H1 (cell line): ENCODE measurements at regions not wholly inside any gene's neighbourhood (a gene's known extent, or its start where the extent isn't known, plus 50 kb on each side); places are given as distances from the start of the nearest gene placed in this dataset.
A peak's percentile ranks its signal among the peaks of the same experiment; 100 is the strongest.

Experiments used
- CTCF ChIA-PET: fragments of 300-600 bp; sonication (Branson Sonifier 250); formaldehyde crosslinking; loops from one replicate; lab custom pipeline; 2021; ENCODE audit not compliant: partially characterized antibody; lab: Charles Lee
- POLR2A ChIA-PET: fragments of 300-600 bp; sonication (Branson Sonifier 250); formaldehyde crosslinking; loops from one replicate; lab custom pipeline; 2021; ENCODE audit warnings: inconsistent platforms; ENCODE audit not compliant: partially characterized antibody; lab: Charles Lee
- DNase-seq, 2 experiments: peaks; one replicate each; pipeline versions ENCODE4 v3.0.0 to v3.0.0-alpha.2; 2010 to 2022; ENCODE audit warnings: low spot score in 2 of 2, low read depth in 1 of 2, mixed read lengths in 1 of 2
- FAIRE-seq: peaks from 2 replicates; lab custom pipeline; 2011; peaks lifted over from hg19 to GRCh38; lab: Jason Lieb, UNC
- H2AFZ ChIP-seq: 2 replicates; pipeline ENCODE4 v1.8.1; 2012; ENCODE audit warnings: low read length, inconsistent platforms
- H2AK5ac ChIP-seq: 2 replicates; pipeline ENCODE4 v1.6.1; 2013; ENCODE audit warnings: low read depth, low read length
- H2BK120ac ChIP-seq: replicated peaks from 2 replicates; pipeline ENCODE3; 2013; ENCODE audit warnings: low read depth, low read length, inconsistent platforms
- H2BK12ac ChIP-seq: 2 replicates; pipeline ENCODE4 v1.6.1; 2013; ENCODE audit warnings: low read depth, low read length
- H2BK15ac ChIP-seq: 2 replicates; pipeline ENCODE4 v1.6.1; 2013; ENCODE audit warnings: low read length
- H2BK20ac ChIP-seq: 2 replicates; pipeline ENCODE4 v1.6.1; 2013; ENCODE audit warnings: low read length
- H2BK5ac ChIP-seq: 2 replicates; pipeline ENCODE4 v1.6.1; 2013; ENCODE audit warnings: low read depth, low read length
- H3K14ac ChIP-seq: 2 replicates; pipeline ENCODE4 v1.6.1; 2013; ENCODE audit warnings: inconsistent platforms; ENCODE audit not compliant: insufficient read length
- H3K18ac ChIP-seq: 2 replicates; pipeline ENCODE4 v1.6.1; 2013; ENCODE audit warnings: low read length; ENCODE audit errors: extremely low read depth
- H3K23ac ChIP-seq: 2 replicates; pipeline ENCODE4 v1.6.1; 2013; ENCODE audit warnings: inconsistent platforms; ENCODE audit not compliant: insufficient read length
- H3K23me2 ChIP-seq: 2 replicates; pipeline ENCODE4 v1.6.1; 2013; ENCODE audit warnings: low read depth, low read length
- H3K27ac ChIP-seq: 2 replicates; pipeline ENCODE4 v1.6.1; 2011; ENCODE audit warnings: low read depth, low read length, inconsistent platforms
- H3K27me3 ChIP-seq, 4 experiments: replicated peaks in 1 of 4; 1 replicate in 1 of 4; 2 replicates in 3 of 4; pipeline versions ENCODE4 v1.6.1 to v1.8.1; 2011 to 2013; ENCODE audit warnings: low read length in 3 of 4, mild to moderate bottlenecking in 3 of 4, inconsistent platforms in 2 of 4, mixed read lengths in 2 of 4, moderate library complexity in 1 of 4; ENCODE audit not compliant: control insufficient read depth in 3 of 4, insufficient read depth in 3 of 4; ENCODE audit errors: extremely low read depth in 1 of 4
- H3K36me3 ChIP-seq, 4 experiments: 2 replicates each; pipeline versions ENCODE4 v1.6.1 to v1.8.1; 2011 to 2013; ENCODE audit warnings: mild to moderate bottlenecking in 4 of 4, low read length in 3 of 4, moderate library complexity in 2 of 4, control low read depth in 1 of 4, inconsistent platforms in 1 of 4; ENCODE audit not compliant: insufficient read depth in 4 of 4, control insufficient read depth in 2 of 4
- H3K4ac ChIP-seq: replicated peaks from 2 replicates; pipeline ENCODE3; 2013; ENCODE audit warnings: low read length, low read depth, mixed read lengths, inconsistent platforms; ENCODE audit not compliant: insufficient read length
- H3K4me1 ChIP-seq, 4 experiments: replicated peaks in 1 of 4; 1 replicate in 1 of 4; 2 replicates in 3 of 4; pipeline versions ENCODE4 v1.6.1 to v1.8.1; 2011 to 2013; ENCODE audit warnings: low read length in 3 of 4, inconsistent platforms in 2 of 4, mixed read lengths in 1 of 4; ENCODE audit not compliant: insufficient read depth in 4 of 4, control insufficient read depth in 3 of 4
- H3K4me2 ChIP-seq, 2 experiments: 2 replicates each; pipeline versions ENCODE4 v1.6.1 to v1.8.1; 2011 to 2013; ENCODE audit warnings: low read depth in 2 of 2, low read length in 2 of 2, control low read depth in 1 of 2, inconsistent platforms in 1 of 2, mild to moderate bottlenecking in 1 of 2; ENCODE audit not compliant: insufficient read depth in 1 of 2
- H3K4me3 ChIP-seq, 4 experiments: fragments of 200-600, 300-600 bp in 1 of 4; sonication (generic), shearing (Covaris generic), sonication (Bioruptor Twin) in 1 of 4; 2 replicates each; pipeline versions ENCODE4 v1.5.1 to v1.8.1; 2011 to 2016; ENCODE audit warnings: low read length in 4 of 4, low read depth in 3 of 4, control low read depth in 2 of 4, inconsistent platforms in 2 of 4, mild to moderate bottlenecking in 2 of 4, mixed read lengths in 1 of 4, moderate library complexity in 1 of 4; ENCODE audit not compliant: insufficient read depth in 2 of 4; ENCODE audit errors: extremely low read depth in 1 of 4
- H3K56ac ChIP-seq: replicated peaks from 2 replicates; pipeline ENCODE3; 2013; ENCODE audit warnings: low read depth, mild to moderate bottlenecking, mixed read lengths, low read length, inconsistent platforms; ENCODE audit not compliant: insufficient read length
- H3K79me1 ChIP-seq: 2 replicates; pipeline ENCODE4 v1.6.1; 2013; ENCODE audit warnings: low read depth, low read length, control low read depth
- H3K79me2 ChIP-seq, 2 experiments: 2 replicates each; pipeline versions ENCODE4 v1.6.1 to v1.8.1; 2012 to 2013; ENCODE audit warnings: low read length in 2 of 2, mild to moderate bottlenecking in 2 of 2, inconsistent platforms in 1 of 2; ENCODE audit not compliant: insufficient read depth in 2 of 2, control insufficient read depth in 1 of 2
- H3K9ac ChIP-seq, 4 experiments: replicated peaks in 1 of 4; 1 replicate in 1 of 4; 2 replicates in 3 of 4; pipeline versions ENCODE4 v1.6.1 to v1.8.1; 2011 to 2013; ENCODE audit warnings: low read depth in 3 of 4, low read length in 3 of 4, control low read depth in 2 of 4, mild to moderate bottlenecking in 2 of 4, moderate library complexity in 2 of 4, inconsistent platforms in 1 of 4; ENCODE audit errors: extremely low read depth in 1 of 4
- H3K9me3 ChIP-seq, 2 experiments: 2 replicates each; pipeline versions ENCODE4 v1.6.1 to v1.8.1; 2012 to 2013; ENCODE audit warnings: mild to moderate bottlenecking in 2 of 2, moderate library complexity in 2 of 2, control low read depth in 1 of 2, inconsistent platforms in 1 of 2, low read depth in 1 of 2, low read length in 1 of 2, mixed read lengths in 1 of 2; ENCODE audit not compliant: insufficient read depth in 2 of 2
- H4K20me1 ChIP-seq, 2 experiments: replicated peaks in 1 of 2; 2 replicates each; pipeline versions ENCODE3 to v1.8.1; 2011 to 2013; ENCODE audit warnings: inconsistent platforms in 2 of 2, low read length in 2 of 2, mild to moderate bottlenecking in 1 of 2; ENCODE audit not compliant: insufficient read depth in 2 of 2, control insufficient read depth in 1 of 2
- H4K5ac ChIP-seq: 2 replicates; pipeline ENCODE4 v1.6.1; 2013; ENCODE audit warnings: low read length, low read depth, mixed read lengths, inconsistent platforms; ENCODE audit not compliant: insufficient read length
- H4K8ac ChIP-seq: 2 replicates; pipeline ENCODE4 v1.8.0; 2013; ENCODE audit warnings: mild to moderate bottlenecking, moderate library complexity, low read length, inconsistent platforms; ENCODE audit not compliant: insufficient read depth; ENCODE audit errors: extremely low read depth
- H4K91ac ChIP-seq: replicated peaks from 2 replicates; pipeline ENCODE3; 2013; ENCODE audit warnings: low read length, mixed read lengths, inconsistent platforms; ENCODE audit not compliant: insufficient read length
- ATF3 ChIP-seq: IDR thresholded peaks from 2 replicates; pipeline ENCODE4 v1.6.1; 2011; ENCODE audit warnings: low read depth, mild to moderate bottlenecking, low read length; ENCODE audit not compliant: insufficient read depth
- CTCF ChIP-seq, 3 experiments: IDR thresholded peaks; 1 replicate in 2 of 3; 2 replicates in 1 of 3; pipeline versions ENCODE4 v1.5.1 to v1.6.1; 2011; ENCODE audit warnings: low read length in 3 of 3, mild to moderate bottlenecking in 3 of 3, inconsistent platforms in 2 of 3, low read depth in 1 of 3, moderate library complexity in 1 of 3; ENCODE audit not compliant: insufficient read depth in 1 of 3; ENCODE audit errors: control extremely low read depth in 1 of 3
- HDAC2 ChIP-seq, 2 experiments: fragments of 300-600 bp in 1 of 2; sonication (generic) in 1 of 2; IDR thresholded peaks; 2 replicates each; pipeline ENCODE4 v1.6.1; 2011 to 2012; ENCODE audit warnings: low read depth in 2 of 2, low read length in 2 of 2, mild to moderate bottlenecking in 2 of 2, moderate library complexity in 2 of 2, borderline replicate concordance in 1 of 2, inconsistent platforms in 1 of 2
- KDM4A ChIP-seq: IDR thresholded peaks from one replicate; pipeline ENCODE4 v1.7.1; 2012; ENCODE audit warnings: low read depth, mild to moderate bottlenecking, moderate library complexity, low read length, inconsistent platforms; ENCODE audit not compliant: severe bottlenecking
- MAX ChIP-seq: IDR thresholded peaks from 2 replicates; pipeline ENCODE4 v1.6.1; 2012; ENCODE audit warnings: inconsistent platforms
- NANOG ChIP-seq: IDR thresholded peaks from 2 replicates; pipeline ENCODE4 v1.6.1; 2011; ENCODE audit warnings: low read length, low read depth, mild to moderate bottlenecking, inconsistent platforms; ENCODE audit not compliant: insufficient read depth, poor library complexity, severe bottlenecking
- RAD21 ChIP-seq, 2 experiments: IDR thresholded peaks in 1 of 2; conservative IDR thresholded peaks in 1 of 2; 2 replicates each; pipeline ENCODE4 v1.6.1; 2011; ENCODE audit warnings: low read depth in 2 of 2, low read length in 2 of 2, improper control_type of control experiment in 1 of 2, inconsistent platforms in 1 of 2, mild to moderate bottlenecking in 1 of 2, moderate library complexity in 1 of 2
- SAP30 ChIP-seq: fragments of 300-600 bp; sonication (generic); IDR thresholded peaks from 2 replicates; pipeline ENCODE4 v1.7.1; 2012; ENCODE audit warnings: low read length, moderate library complexity, mild to moderate bottlenecking, inconsistent platforms; ENCODE audit not compliant: insufficient read depth, insufficient replicate concordance
- SIN3A ChIP-seq, 2 experiments: IDR thresholded peaks in 1 of 2; conservative IDR thresholded peaks in 1 of 2; 2 replicates each; pipeline ENCODE4 v1.6.1; 2011 to 2012; ENCODE audit warnings: low read length in 2 of 2, improper control_type of control experiment in 1 of 2, low read depth in 1 of 2, mild to moderate bottlenecking in 1 of 2
- WGBS, 2 experiments: shearing (Covaris generic) in 1 of 2; methylation state at CpG; one replicate each; pipeline versions ENCODE4 v1.1.6 to v1.1.7; 2013 to 2015; ENCODE audit warnings: low lambda C conversion rate in 2 of 2, mixed read lengths in 2 of 2, inconsistent platforms in 1 of 2, low coverage in 1 of 2, missing lambda C conversion rate in 1 of 2; ENCODE audit not compliant: insufficient replicate concordance in 2 of 2, insufficient coverage in 1 of 2, insufficient read length in 1 of 2; ENCODE audit errors: extremely low coverage in 1 of 2, missing lambda C conversion rate in 1 of 2; 5-methylcytosine and 5-hydroxymethylcytosine counted together

- Histone ChIP-seq H4K91ac (no peak overlapping the region), H3K4me3 (no peak overlapping the region), H3K4me2 (no peak overlapping the region), H4K5ac (no peak overlapping the region), H3K18ac (no peak overlapping the region), H3K23ac (no peak overlapping the region), H2BK5ac (no peak overlapping the region), H3K14ac (no peak overlapping the region), H3K36me3 (no peaks in the 10 kb centered on the region), H2AFZ (no peak overlapping the region), H3K27ac (no peak overlapping the region), H2BK20ac (no peak overlapping the region), H3K9ac (no peak overlapping the region), H3K4me1 (no peaks in the 10 kb centered on the region), H3K4ac (no peak overlapping the region), H4K20me1 (no peaks in the 10 kb centered on the region), H3K79me2 (no peaks in the 10 kb centered on the region), H3K79me1 (no peaks in the 10 kb centered on the region), H2AK5ac (no peak overlapping the region), H3K27me3 (no peaks in the 10 kb centered on the region), H2BK12ac (no peak overlapping the region), H3K23me2 (no peaks in the 10 kb centered on the region), H3K56ac (no peak overlapping the region), H3K9me3 (no peaks in the 10 kb centered on the region), H4K8ac (no peak overlapping the region), H2BK120ac (no peak overlapping the region), H2BK15ac (no peak overlapping the region)
- CTCF ChIA-PET: interaction anchor here (1.0 to 2.1 kb wide), 2 partner anchors 11 to 269 kb away, joined by 6 read pairs; no protein-coding TSS in a partner anchor
- 41% methylated on average over 1 of the region's 1 CpG; no CpG with 5 or more reads in 1 of the 2 experiments for WGBS, 2 experiments
- FAIRE-seq (no peak), DNase-seq (no peak)
- POLR2A ChIA-PET: no interaction called here
- TF ChIP-seq SAP30 (no peak), HDAC2 (IDR thresholded peaks at IDR 0.05; ENCODE audit: borderline replicate concordance in 1 of 2, low read depth in 2 of 2, low read length in 2 of 2) (no peak), ATF3 (no peak), SIN3A (conservative IDR thresholded peaks at IDR 0.05 in 1 of 2, IDR thresholded peaks at IDR 0.05 in 1 of 2; ENCODE audit: low read depth in 1 of 2, low read length in 2 of 2) (no peak), NANOG (no peak), RAD21 (IDR thresholded peaks at IDR 0.05 in 1 of 2, conservative IDR thresholded peaks at IDR 0.05 in 1 of 2; ENCODE audit: low read depth in 2 of 2, low read length in 2 of 2) (peak in 1 of 2 experiments; percentile 24; a peak in 1 of 4 replicates), CTCF (IDR thresholded peaks at IDR 0.05; ENCODE audit: control extremely low read depth in 1 of 3, insufficient read depth in 1 of 3, low read depth in 1 of 3, low read length in 3 of 3) (peak in 1 of 3 experiments; percentile 30; a peak in 1 of 4 replicates), MAX (no peak), KDM4A (no peak)
Observed at GRCh38 chr7:24005517-24005916, 278.5 kb upstream of the NPY start.
